Psoas muscle (tissue), 7 donors: ENCODE measurements at regions not wholly inside any gene's neighbourhood (a gene's known extent, or its start where the extent isn't known, plus 50 kb on each side); places are given as distances from the start of the nearest gene placed in this dataset.

Experiments used
- ATAC-seq, 4 donors: fragments of 200-7000 bp; cut with Tn5 transposase; one replicate each; pipeline ENCODE4 v1.9.1; 2020; ENCODE audit warnings: moderate library complexity in 3 of 4, mild to moderate bottlenecking in 2 of 4
- DNase-seq, 2 donors: peaks; one replicate each; pipeline ENCODE4 v3.0.0-alpha.2; 2020
- H3K27ac ChIP-seq: fragments of 200-600 bp; one replicate; pipeline ENCODE4 v1.8.0; 2022
- H3K27me3 ChIP-seq, 3 donors: fragments of 200-600 bp in 1 of 3; one replicate each; pipeline versions ENCODE4 v1.6.1 to v1.8.0; 2013 to 2022; ENCODE audit warnings: low read length in 2 of 3, mild to moderate bottlenecking in 2 of 3, moderate library complexity in 1 of 3; ENCODE audit not compliant: insufficient read depth in 3 of 3
- H3K36me3 ChIP-seq, 2 donors: fragments of 200-600 bp in 1 of 2; one replicate each; pipeline versions ENCODE4 v1.6.1 to v1.8.0; 2013 to 2022; ENCODE audit warnings: low read depth in 1 of 2, mild to moderate bottlenecking in 1 of 2, moderate library complexity in 1 of 2; ENCODE audit not compliant: insufficient read depth in 1 of 2
- H3K4me1 ChIP-seq: fragments of 200-600 bp; one replicate; pipeline ENCODE4 v1.8.0; 2022
- H3K4me3 ChIP-seq: fragments of 200-600 bp; one replicate; pipeline ENCODE4 v1.8.0; 2022; ENCODE audit warnings: mild to moderate bottlenecking
- H3K9me3 ChIP-seq: fragments of 200-600 bp; one replicate; pipeline ENCODE4 v1.8.0; 2022
- WGBS, 3 donors: extraction: QIAGEN DNeasy Blood & Tissue Kit; methylation state at CpG; one replicate each; pipeline versions ENCODE4 v1.1.6 to v1.1.7; 2013; 5-methylcytosine and 5-hydroxymethylcytosine counted together
- intact Hi-C, 2 donors: fragments of 100-400 bp; cut with DNase I; formaldehyde crosslinking; loops; one replicate each; pipeline versions ENCODE4 v1.11.0 to v1.14.2; 2022
- TF ChIP-seq, protein P1 (sequence below): fragments of 200-600 bp; IDR thresholded peaks from one replicate; pipeline ENCODE4 v1.8.0; 2022; ENCODE audit warnings: antibody characterized with exemption
- donor health status: healthy with polysubstance abuse.
- donor health status: DM: no; HTN: no; CAD: no; lungs with moderate emphysema.
- donor health status: Bipolar disorder and iron deficiency.
- donor health status: healthy.
- donor health status: DM: yes; HTN: yes; CAD: no.
- donor health status: DM: no; HTN: no; CAD: no.
- donor health status: DM: yes; HTN: yes; CAD: no.

DNA sequence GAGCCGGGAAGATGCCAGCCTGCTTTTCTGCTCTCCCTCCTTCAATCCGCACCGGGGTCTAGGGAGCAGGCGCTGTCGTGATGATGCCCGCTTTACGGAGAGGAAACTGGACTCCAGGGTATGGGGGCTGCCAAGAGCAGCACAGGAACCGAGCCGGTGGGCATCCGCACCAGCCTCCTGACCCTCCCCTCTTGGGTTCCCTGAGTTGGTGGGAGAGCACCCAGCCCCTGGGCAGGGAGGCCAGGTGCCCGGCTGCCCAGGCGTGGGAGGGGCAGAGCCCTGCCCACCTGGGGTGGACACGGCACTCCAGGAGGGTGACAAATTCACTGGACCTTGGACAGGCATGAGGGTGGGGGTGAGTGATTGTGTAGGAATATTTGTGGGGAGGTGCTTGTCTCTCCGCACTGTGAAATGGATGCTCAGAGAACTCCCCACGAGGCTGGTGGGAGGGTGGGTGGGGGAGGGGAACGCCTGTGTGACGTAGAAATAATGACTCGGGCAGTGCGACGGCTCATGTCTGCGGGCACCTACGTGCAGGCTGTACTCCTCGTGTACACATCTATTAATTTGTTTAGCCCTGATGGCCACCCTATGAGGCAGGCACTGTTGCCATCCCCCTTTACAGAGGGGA is 173.4 kb downstream of the BMP7 start:
- TF ChIP-seq, protein P1, sequence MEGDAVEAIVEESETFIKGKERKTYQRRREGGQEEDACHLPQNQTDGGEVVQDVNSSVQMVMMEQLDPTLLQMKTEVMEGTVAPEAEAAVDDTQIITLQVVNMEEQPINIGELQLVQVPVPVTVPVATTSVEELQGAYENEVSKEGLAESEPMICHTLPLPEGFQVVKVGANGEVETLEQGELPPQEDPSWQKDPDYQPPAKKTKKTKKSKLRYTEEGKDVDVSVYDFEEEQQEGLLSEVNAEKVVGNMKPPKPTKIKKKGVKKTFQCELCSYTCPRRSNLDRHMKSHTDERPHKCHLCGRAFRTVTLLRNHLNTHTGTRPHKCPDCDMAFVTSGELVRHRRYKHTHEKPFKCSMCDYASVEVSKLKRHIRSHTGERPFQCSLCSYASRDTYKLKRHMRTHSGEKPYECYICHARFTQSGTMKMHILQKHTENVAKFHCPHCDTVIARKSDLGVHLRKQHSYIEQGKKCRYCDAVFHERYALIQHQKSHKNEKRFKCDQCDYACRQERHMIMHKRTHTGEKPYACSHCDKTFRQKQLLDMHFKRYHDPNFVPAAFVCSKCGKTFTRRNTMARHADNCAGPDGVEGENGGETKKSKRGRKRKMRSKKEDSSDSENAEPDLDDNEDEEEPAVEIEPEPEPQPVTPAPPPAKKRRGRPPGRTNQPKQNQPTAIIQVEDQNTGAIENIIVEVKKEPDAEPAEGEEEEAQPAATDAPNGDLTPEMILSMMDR: no peak
- H3K9me3 ChIP-seq: no peaks in the 10 kb centered on the region
- no peak overlapping the region for H3K4me3 ChIP-seq
- peaks cover 0 to 31% (median 0%) of the 10 kb centered on the region in 3 donors for H3K27me3 ChIP-seq
- DNase-seq (no peak), ATAC-seq (no peak)
- no peaks in the 10 kb centered on the region for H3K4me1 ChIP-seq
- no peaks in the 10 kb centered on the region for H3K36me3 ChIP-seq
- 76 to 80% (median 80%) methylated on average over 20 to 23 of the region's 23 CpGs for WGBS, 3 donors
- H3K27ac ChIP-seq: no peak overlapping the region
- intact Hi-C loops: loop anchor here in 1 of 2 donors (5.0 kb wide), 1 partner anchor 254 kb away; no protein-coding TSS in a partner anchor

DNA sequence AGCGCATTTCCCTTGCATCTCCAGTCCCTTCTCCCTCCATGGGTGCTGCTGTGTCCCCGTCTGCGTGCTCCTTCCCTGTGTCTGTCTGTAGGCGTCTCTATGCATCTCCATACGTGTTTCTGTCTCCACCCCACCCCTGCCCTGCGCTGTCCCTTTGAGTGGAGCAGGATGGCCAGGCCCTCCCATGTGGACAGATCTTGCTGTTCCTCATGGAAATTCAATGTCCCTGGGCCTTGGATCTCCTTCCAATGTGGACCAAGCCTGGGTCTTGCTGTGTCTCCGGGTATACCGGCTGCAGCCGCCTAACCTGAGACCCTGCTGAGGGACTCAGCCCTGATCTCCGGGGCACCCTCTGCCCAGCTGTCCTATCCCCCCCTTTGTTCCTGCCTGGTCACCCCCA is 172.7 kb downstream of the BMP7 start:
- no peaks in the 10 kb centered on the region for H3K36me3 ChIP-seq
- ATAC-seq (no peak), DNase-seq (no peak)
- intact Hi-C loops: loop anchor here in 1 of 2 donors (5.0 kb wide), 1 partner anchor 254 kb away; no protein-coding TSS in a partner anchor
- WGBS, 3 donors: 85 to 90% (median 88%) methylated on average over 10 of the region's 10 CpGs
- no peaks in the 10 kb centered on the region for H3K4me1 ChIP-seq
- no peak overlapping the region for H3K27ac ChIP-seq
- TF ChIP-seq, protein P1: no peak
- H3K27me3 ChIP-seq: peaks cover 0 to 31% (median 0%) of the 10 kb centered on the region in 3 donors
- no peak overlapping the region for H3K4me3 ChIP-seq
- H3K9me3 ChIP-seq: no peaks in the 10 kb centered on the region

DNA sequence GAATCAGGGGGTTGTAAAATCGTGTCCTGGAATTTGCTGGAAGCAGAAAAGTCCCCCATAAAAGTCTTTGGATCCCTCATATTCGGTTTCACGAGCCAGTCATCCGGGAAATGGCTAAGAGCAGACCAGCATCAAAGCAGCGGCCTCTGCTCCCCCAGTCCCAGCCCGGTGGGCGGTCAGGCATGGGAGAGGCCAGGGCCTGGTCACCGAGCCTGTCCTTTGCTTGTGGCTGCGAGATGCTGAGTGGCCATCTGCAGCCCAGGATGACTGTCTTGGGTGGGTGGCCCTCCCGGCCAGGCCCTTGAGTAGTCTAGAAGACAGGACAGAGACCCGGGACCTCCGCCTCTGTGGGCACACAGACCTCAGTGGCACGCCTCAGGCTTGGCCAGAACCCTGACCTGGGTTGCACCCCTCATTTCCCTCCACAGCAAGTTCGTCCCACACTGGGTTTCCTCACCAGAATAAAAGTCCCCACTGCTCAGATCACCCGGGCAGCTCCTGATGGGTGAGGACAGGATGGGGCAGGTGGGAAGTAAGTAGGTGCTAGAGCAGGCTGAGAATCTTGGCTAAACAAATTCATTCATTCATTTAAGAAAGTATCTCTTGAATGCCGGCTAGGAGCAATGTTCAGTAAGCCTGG is 172.1 kb downstream of the BMP7 start:
- no peak overlapping the region for H3K27ac ChIP-seq
- no peaks in the 10 kb centered on the region for H3K9me3 ChIP-seq
- TF ChIP-seq, protein P1: no peak
- 80 to 84% (median 82%) methylated on average over 16 of the region's 16 CpGs for WGBS, 3 donors
- H3K4me3 ChIP-seq: no peak overlapping the region
- intact Hi-C loops: loop anchor here in 1 of 2 donors (5.0 kb wide), 1 partner anchor 253 kb away; no protein-coding TSS in a partner anchor
- DNase-seq (no peak), ATAC-seq (no peak)
- H3K27me3 ChIP-seq: peaks cover 0 to 28% (median 0%) of the 10 kb centered on the region in 3 donors
- no peaks in the 10 kb centered on the region for H3K4me1 ChIP-seq
- no peaks in the 10 kb centered on the region for H3K36me3 ChIP-seq

DNA sequence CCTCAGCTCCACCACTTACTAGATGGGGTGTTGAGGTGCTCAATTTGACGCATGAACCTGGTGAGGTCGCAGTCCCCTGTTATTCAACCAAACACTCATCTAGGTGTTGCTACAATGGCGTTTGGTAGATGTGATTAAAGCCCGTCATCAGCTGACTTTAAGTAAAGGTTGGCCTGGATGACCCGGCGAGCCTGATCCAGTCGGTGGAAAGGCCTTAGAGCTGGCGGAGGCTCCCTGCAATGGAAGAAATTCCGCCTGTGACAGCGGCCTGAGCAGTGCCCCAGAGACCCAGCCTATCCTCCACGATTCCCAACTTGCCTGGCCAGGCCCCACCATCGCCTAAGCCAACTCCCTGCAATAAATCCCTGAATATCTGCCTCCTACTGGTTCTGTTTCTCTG is 171.4 kb downstream of the BMP7 start:
- TF ChIP-seq, protein P1: no peak
- intact Hi-C loops: loop anchor here in 1 of 2 donors (5.0 kb wide), 1 partner anchor 252 kb away; no protein-coding TSS in a partner anchor
- no peak for ATAC-seq
- Histone ChIP-seq H3K36me3 (no peaks in the 10 kb centered on the region), H3K4me1 (no peaks in the 10 kb centered on the region), H3K9me3 (no peaks in the 10 kb centered on the region), H3K27ac (no peak overlapping the region), H3K4me3 (no peak overlapping the region), H3K27me3 (peaks cover 0 to 22% (median 0%) of the 10 kb centered on the region in 3 donors)
- WGBS, 3 donors: 81 to 85% (median 83%) methylated on average over 12 of the region's 12 CpGs
- no peak for DNase-seq
